ENCODE measurements at regions not wholly inside any gene's neighbourhood (a gene's known extent, or its start where the extent isn't known, plus 50 kb on each side); places are given as distances from the start of the nearest gene placed in this dataset.
"Not testable (repeated sequence)": the region's sequence is repeated elsewhere in the genome, so short reads cannot be mapped to it uniquely, and the experiment has no call there.

DNA sequence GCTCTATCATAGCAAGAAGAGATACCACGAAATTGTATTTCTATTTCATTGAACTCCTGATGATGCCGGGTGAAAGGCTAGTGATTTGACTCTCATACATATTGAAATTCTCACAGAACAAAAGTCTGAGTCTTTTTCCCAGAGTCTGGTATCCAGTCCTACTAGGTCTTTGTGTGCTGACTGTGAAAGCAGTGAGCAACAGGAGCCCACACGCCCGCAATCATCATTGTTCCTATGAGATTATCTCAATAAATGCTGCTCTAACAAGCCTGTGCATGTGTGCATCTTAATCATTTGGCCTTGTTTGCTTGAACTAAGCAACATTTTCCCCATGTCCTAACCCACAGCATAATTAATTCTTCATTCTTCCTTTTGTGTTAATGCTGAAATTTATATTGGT lies 1466.0 kb downstream of the CDH11 start:
- no peak for FAIRE-seq

DNA sequence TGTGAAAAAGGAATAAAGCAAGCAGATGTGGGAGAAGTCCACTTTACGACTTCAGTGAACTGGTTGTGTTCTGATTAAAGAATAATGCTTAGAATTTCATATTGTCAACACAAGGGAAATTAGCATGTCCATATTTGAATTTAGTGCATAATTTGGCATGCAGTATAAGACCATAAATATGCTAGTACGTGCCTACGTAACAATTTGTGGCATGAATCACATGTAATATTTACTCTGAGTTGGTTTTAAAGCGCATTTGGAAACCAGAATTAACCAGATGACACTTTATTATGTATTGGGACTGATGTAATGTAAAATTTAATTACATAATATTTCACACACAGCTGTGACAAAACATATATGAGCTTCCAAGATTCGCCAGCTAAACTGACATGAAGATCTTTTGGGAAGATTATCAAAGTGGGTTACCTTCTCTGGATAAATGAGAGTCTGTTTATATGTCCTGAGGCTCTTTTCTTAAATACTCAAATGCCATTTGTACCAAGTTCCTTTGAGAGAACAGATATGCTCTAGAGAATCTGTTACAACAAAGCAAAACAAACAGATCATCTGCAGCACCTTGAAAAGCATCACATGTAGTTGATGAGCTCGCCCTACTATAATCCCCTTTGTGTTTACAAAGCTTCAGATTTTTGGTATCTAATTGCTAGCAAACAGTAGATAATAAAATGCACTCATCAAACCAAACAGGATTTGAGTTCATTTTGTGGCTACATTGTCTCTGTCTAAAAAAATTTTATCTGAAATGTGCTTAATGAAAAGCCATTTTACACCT lies 1468.6 kb downstream of the CDH11 start:
- FAIRE-seq, result no peak

- FAIRE-seq, result no peak
Observed at GRCh38 chr16:63652091-63652490, 1469.8 kb downstream of the CDH11 start.

DNA sequence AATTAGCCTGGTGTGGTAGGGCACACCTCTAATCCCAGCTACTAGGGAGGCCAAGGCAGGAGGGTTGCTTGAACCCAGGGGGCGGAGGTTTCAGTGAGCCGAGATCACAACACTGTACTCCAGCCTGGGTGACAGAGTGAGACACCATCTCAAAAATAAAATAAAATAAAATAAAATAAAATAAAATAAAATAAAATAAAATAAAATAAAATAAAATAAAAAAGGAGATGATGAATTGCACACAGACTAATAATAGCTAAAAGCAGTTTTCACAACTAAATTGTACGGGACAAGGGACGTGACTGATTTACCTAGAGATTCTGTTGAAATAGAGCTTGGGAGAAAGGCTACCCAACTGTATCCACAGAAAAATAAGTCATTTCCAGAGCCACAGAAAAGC lies 1471.3 kb downstream of the CDH11 start:
- no peak for FAIRE-seq

DNA sequence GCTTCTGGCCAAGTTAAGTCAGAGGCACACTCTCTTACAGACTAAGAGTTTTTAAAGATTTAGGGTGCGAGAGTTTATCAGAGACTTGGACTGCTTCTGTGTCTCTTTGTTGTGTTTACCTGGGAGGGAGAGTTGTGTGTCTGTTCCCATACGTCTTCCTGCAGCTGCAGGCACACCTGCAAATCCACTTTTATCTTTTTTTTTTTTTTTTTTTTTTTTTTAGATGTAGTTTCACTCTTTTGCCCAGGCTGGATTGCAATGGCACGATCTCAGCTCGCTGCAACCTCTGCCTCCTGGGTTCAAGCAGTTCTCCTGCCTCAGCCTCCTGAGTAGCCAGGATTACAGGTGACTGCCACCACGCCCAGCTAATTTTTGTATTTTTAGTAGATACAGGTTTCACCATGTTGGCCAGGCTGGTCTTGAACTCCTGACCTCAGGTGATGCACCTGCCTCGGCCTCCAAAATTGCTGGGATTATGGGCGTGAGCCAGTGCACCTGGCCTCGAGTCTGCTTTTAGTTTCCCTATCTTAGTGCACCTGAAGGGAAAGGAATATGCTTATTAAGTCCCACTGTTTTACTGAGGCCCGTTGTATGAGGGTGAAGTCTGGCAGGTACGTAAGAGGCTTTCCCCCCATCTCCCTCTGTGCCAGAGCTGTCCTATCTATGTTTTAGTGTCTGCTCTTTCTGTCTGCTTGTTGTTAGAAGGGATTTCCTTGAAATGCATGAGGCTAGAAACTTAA lies 1488.0 kb downstream of the CDH11 start:
- FAIRE-seq, result not testable (repeated sequence)

DNA sequence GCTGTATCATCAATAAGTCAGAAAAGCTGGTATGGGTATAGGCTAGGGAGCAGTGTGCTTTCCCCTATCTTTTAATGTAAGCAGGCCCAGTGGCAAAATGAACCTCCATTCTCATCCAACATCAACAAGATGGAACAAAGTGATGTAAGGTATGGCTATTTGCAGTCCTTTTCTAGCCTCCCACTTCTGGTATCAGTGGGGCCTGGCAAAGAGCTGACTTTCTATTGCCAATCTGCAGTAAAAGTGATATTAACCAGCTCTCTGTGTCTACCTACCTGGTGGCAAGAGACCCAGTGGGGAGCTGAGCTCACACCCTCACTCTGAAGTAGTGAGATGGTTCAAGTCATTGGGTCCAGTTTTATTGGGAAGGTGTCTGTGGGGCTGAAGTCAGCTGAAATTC lies 1492.6 kb downstream of the CDH11 start:
- no peak for FAIRE-seq

DNA sequence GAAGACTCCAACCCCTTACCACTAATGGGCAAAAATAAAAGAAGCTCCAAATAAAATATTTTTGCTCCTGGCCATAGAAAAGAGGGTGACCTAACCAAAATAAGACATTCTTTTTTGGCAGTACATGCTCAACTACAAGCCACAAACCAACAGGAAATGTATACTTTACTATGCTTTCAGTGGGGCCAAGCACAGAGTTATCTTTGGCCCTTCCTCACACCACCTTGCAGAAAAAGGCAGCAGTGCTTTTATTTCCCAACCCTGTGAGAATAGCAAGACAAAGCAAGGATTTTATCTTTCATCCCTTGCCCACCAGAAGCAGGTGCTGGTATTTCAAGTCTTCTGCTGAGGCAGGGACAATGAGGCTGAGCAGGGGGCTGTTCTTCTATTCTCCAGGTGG lies 1493.1 kb downstream of the CDH11 start:
- FAIRE-seq, result no peak

- FAIRE-seq, result no peak
Observed at GRCh38 chr16:63625126-63625525, 1496.7 kb downstream of the CDH11 start.

GRCh38 chr16:63623551-63624039 lies 1498.3 kb downstream of the CDH11 start:
- FAIRE-seq, result no peak

GRCh38 chr16:63618896-63619485 lies 1502.9 kb downstream of the CDH11 start:
- FAIRE-seq, result no peak

- no peak for FAIRE-seq
Observed at GRCh38 chr16:63617990-63618763, 1503.7 kb downstream of the CDH11 start.

GRCh38 chr16:63617047-63617989 lies 1504.5 kb downstream of the CDH11 start:
- FAIRE-seq, result no peak

DNA sequence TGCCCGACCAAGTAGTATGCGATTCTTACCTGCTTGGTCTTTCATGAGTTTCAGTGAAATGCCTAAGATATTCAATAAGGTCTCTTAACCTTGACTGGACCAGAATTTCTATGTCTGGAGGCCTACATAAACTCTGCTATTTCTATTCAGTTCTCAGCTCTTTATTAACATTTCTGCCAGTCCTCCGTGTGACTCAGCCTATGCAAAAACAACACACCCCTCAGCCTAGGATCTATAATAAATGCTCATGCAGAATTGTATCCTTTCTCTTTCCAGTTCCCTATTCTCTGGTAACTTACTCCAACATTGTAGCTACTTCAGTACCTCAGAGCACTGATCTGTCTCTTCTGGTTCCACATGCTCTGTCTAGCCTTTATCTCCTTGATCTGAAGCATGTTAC lies 1507.4 kb downstream of the CDH11 start:
- no peak for FAIRE-seq

DNA sequence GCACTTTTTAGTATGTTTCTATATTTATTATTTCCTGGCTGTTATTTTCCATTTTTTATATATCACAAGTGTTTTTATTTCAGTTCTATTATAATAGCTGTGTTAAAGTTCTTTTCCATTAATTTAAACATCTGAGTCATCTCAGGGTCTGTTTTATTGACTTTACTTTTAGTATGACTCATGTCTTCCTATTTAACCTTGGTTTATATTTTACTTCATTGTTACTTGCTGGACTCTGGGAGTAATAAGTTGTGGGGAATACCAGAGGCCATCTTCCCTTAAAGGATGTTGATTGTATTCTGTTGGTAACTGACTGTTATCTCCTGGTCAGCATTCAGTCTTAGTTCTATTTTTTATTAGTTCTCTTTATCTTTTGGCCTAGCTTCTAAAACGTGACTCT lies 1508.2 kb downstream of the CDH11 start:
- FAIRE-seq, result no peak

DNA sequence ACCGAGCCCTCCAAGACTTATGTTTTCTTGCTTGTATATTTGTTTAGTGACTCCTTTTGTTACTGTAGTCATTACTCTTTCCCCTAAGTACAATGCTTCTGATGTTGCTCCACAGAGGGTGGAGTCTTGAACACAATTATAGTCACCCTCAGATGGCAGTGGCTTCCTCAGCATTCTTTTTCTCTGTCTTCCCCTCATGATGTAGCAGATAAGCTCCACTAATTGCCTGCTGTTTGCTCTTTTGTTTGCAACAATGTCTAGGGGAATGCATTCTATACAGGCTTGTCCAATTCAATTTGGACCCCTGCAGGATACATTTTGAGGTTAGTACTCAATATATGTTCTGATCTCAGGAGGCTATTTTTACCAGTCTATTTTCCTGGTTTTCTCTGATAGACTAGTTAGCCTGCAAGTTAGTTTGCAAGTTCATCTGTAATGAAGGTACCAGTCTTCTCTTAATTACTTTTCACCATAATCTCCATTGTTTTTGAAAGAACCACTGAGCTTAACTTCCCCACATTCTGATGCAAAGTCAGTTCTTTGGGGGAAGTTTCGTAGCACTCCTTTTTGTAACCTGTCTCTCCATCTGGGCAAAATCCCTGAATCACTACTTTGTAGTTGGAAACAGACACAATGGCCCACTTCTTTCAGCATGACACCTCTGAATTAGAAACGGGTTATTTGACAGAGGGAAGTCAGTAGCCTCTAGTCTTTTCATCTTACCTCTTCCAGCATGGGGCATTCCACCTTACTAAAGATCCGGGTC lies 1509.2 kb downstream of the CDH11 start:
- no peak for FAIRE-seq

- FAIRE-seq, result no peak
Observed at GRCh38 chr16:63606778-63607177, 1515.1 kb downstream of the CDH11 start.

GRCh38 chr16:63602206-63602927 lies 1519.5 kb downstream of the CDH11 start:
- no peak for FAIRE-seq

DNA sequence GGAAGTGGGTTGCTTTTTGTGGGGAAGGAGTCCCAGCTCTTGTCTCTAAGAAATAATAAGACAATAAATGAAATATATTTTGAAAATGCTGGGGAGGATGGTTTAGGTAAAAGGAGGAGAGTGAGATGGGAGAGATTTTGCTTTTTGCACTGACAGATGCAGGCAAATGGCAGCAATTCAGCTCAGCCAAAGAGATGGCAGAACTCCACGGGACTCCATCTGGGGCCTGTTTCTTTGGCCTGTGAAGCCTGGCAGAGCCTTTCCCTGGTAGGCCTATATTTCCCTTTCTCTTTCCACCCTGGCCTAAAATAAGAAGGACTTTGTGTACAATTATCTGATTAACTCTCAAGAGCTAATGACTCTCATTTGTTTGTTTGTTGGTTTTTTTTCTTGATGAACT lies 1525.1 kb downstream of the CDH11 start:
- FAIRE-seq, result no peak

DNA sequence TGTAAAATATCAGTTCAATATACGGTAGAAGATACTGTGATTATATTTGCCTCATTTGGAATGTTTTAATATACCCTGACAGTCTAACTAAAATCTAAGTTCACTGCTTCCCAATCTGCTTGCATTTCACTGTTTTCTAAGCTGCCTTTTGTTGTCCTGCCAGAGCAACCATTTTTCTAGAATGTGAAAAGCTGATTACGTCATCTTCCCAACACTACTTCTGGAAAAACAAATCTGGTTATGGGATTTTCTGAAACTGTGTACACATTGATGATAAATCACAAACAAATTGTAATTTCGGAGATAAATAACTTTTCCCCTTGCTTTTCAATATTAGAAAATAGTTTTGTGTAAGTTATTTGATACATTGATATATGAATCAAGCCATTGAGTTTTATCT lies 1529.0 kb downstream of the CDH11 start:
- no peak for FAIRE-seq

DNA sequence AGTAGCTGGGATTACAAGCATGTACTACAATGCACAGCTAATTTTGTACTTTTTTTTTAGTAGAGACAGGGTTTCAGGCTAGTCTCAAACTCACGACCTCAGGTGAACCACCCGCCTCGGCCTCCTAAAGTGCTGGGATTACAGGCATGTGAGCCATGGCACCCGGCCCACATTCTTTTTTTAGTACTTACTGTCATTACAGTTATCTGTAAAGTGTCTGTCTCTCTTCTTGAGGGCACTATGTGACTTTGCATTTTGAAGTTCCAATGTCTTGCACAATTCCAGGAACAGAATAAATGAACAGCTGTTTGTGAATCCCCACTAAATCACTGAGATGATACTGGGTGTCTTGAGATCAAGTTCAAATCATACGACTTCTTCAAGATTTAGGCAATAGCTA lies 1540.3 kb downstream of the CDH11 start:
- no peak for FAIRE-seq

All from TTC549 (cell line).